Stimulated activated memory B cell treated with anti-CD40 and anti-IgM and Interleukin-4, amounts not matched to agents 10 μg/mL and 1 μg/mL and 100 μg/mL, for 72 hours (primary cell): ENCODE measurements at regions not wholly inside any gene's neighbourhood (a gene's known extent, or its start where the extent isn't known, plus 50 kb on each side); places are given as distances from the start of the nearest gene placed in this dataset.

Experiments
- ATAC-seq: fragments of 150-1000 bp; cut with Tn5 transposase; 2 replicates; pipeline ENCODE4 v1.10.0; 2021
- H3K27ac Mint-ChIP-seq: one replicate; pipeline ENCODE4 v1.8.0; 2022; ENCODE audit warnings: mild to moderate bottlenecking, mixed read lengths
- H3K27me3 Mint-ChIP-seq: one replicate; pipeline ENCODE4 v1.8.0; 2022; ENCODE audit warnings: mixed read lengths
- H3K36me3 Mint-ChIP-seq: one replicate; pipeline ENCODE4 v1.8.0; 2022; ENCODE audit warnings: mixed read lengths
- H3K4me1 Mint-ChIP-seq: one replicate; pipeline ENCODE4 v1.8.0; 2022; ENCODE audit warnings: mixed read lengths
- H3K4me3 Mint-ChIP-seq: one replicate; pipeline ENCODE4 v1.8.0; 2022; ENCODE audit warnings: mild to moderate bottlenecking, moderate library complexity, mixed read lengths
- H3K9me3 Mint-ChIP-seq: one replicate; pipeline ENCODE4 v1.8.0; 2022; ENCODE audit warnings: mixed read lengths

GRCh38 chr10:118246332-118247295 lies 95.5 kb downstream of the FAM204A start:
- ATAC-seq = no peak
- no peak overlapping the region for H3K4me3 Mint-ChIP-seq

GRCh38 chr10:118243907-118244306 lies 98.2 kb downstream of the FAM204A start:
- Mint-ChIP-seq H3K4me3 (no peak overlapping the region), H3K4me1 (no peaks in the 10 kb centered on the region), H3K27ac (no peak overlapping the region), H3K9me3 (no peaks in the 10 kb centered on the region), H3K36me3 (no peaks in the 10 kb centered on the region), H3K27me3 (peaks cover 38% of the 10 kb centered on the region)
- no peak for ATAC-seq

More at GRCh38 chr10:118246332-118247295, 95.5 kb downstream of the FAM204A start:
- H3K36me3 Mint-ChIP-seq = no peaks in the 10 kb centered on the region
- H3K27me3 Mint-ChIP-seq = peaks cover 55% of the 10 kb centered on the region
- no peak overlapping the region for H3K27ac Mint-ChIP-seq
- no peaks in the 10 kb centered on the region for H3K9me3 Mint-ChIP-seq
- H3K4me1 Mint-ChIP-seq = no peaks in the 10 kb centered on the region

GRCh38 chr10:118241229-118242137 lies 100.6 kb downstream of the FAM204A start:
- no peaks in the 10 kb centered on the region for H3K9me3 Mint-ChIP-seq
- H3K27ac Mint-ChIP-seq = no peak overlapping the region
- no peaks in the 10 kb centered on the region for H3K36me3 Mint-ChIP-seq
- ATAC-seq = no peak
- peaks cover 17% of the 10 kb centered on the region for H3K27me3 Mint-ChIP-seq
- H3K4me1 Mint-ChIP-seq = no peaks in the 10 kb centered on the region
- H3K4me3 Mint-ChIP-seq = no peak overlapping the region

- H3K4me3 Mint-ChIP-seq = no peak overlapping the region
- no peak for ATAC-seq
- H3K9me3 Mint-ChIP-seq = no peaks in the 10 kb centered on the region
- H3K27ac Mint-ChIP-seq = no peak overlapping the region
- H3K4me1 Mint-ChIP-seq = no peaks in the 10 kb centered on the region
- H3K27me3 Mint-ChIP-seq = peaks cover 7% of the 10 kb centered on the region
- no peaks in the 10 kb centered on the region for H3K36me3 Mint-ChIP-seq
Measured at GRCh38 chr10:118239236-118239630, 102.9 kb downstream of the FAM204A start.

- Mint-ChIP-seq H3K9me3 (no peaks in the 10 kb centered on the region), H3K36me3 (no peaks in the 10 kb centered on the region), H3K4me3 (no peak overlapping the region), H3K27ac (no peak overlapping the region), H3K27me3 (peaks cover 7% of the 10 kb centered on the region), H3K4me1 (no peaks in the 10 kb centered on the region)
- no peak for ATAC-seq
Measured at GRCh38 chr10:118238573-118239235, 103.4 kb downstream of the FAM204A start.

DNA sequence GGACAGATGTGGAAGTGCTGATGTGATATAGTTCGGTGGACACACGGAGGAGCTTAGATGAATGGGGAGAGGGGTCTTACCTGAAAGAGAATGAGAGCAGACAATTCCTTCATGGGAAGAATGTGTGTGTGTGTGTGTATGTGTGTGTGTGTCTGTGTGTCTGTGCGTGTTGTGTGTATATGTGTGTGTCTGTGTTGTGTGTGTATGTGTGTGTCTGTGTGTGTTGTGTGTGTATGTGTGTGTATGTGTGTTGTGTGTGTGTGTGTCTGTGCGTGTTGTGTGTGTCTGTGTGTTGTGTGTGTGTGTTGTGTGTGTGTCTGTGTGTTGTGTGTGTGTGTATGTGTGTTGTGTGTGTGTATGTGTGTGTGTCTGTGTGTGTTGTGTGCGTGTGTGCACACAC lies 104.2 kb downstream of the FAM204A start:
- H3K27me3 Mint-ChIP-seq = peaks cover 7% of the 10 kb centered on the region
- no peak for ATAC-seq
- H3K9me3 Mint-ChIP-seq = no peaks in the 10 kb centered on the region
- no peaks in the 10 kb centered on the region for H3K4me1 Mint-ChIP-seq
- H3K27ac Mint-ChIP-seq = no peak overlapping the region
- no peaks in the 10 kb centered on the region for H3K36me3 Mint-ChIP-seq
- no peak overlapping the region for H3K4me3 Mint-ChIP-seq

GRCh38 chr10:118234683-118235082 lies 107.4 kb downstream of the FAM204A start:
- Mint-ChIP-seq H3K27ac (no peak overlapping the region), H3K27me3 (peaks cover 7% of the 10 kb centered on the region), H3K4me3 (no peak overlapping the region), H3K9me3 (no peaks in the 10 kb centered on the region), H3K4me1 (no peaks in the 10 kb centered on the region), H3K36me3 (no peaks in the 10 kb centered on the region)
- no peak for ATAC-seq

GRCh38 chr10:118220346-118220850 lies 121.7 kb downstream of the FAM204A start:
- no peak overlapping the region for H3K27ac Mint-ChIP-seq
- H3K4me1 Mint-ChIP-seq = no peaks in the 10 kb centered on the region
- no peak overlapping the region for H3K4me3 Mint-ChIP-seq
- H3K27me3 Mint-ChIP-seq = no peaks in the 10 kb centered on the region
- no peak for ATAC-seq
- peaks cover 8% of the 10 kb centered on the region for H3K9me3 Mint-ChIP-seq
- H3K36me3 Mint-ChIP-seq = no peaks in the 10 kb centered on the region

DNA sequence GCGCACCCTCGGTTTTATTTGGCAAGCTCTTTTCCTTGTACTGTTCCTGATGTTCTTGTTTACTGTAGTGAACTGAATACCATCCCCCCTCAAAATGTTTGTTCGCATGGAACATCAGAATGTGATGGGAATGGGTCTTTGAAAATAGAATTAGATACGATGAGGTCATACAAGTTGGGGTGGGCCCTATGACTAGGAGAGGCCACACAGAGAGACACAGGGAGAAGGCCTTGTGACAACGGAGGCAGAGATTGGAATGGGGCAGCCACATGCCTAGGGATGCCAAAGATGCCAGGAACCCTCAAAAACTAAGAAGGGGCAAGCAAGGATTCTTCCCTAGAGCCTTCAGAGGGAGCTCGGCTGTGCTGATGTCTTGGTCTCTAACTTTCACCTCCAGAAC lies 123.6 kb downstream of the FAM204A start:
- Mint-ChIP-seq H3K27ac (no peak overlapping the region), H3K4me1 (peaks cover under 1% of the 10 kb centered on the region), H3K9me3 (no peaks in the 10 kb centered on the region), H3K27me3 (peaks cover 6% of the 10 kb centered on the region), H3K36me3 (no peaks in the 10 kb centered on the region), H3K4me3 (no peak overlapping the region)
- no peak for ATAC-seq

- H3K27ac Mint-ChIP-seq = no peak overlapping the region
- no peak overlapping the region for H3K4me3 Mint-ChIP-seq
- peaks cover 9% of the 10 kb centered on the region for H3K27me3 Mint-ChIP-seq
- H3K4me1 Mint-ChIP-seq = peaks cover 4% of the 10 kb centered on the region
- H3K9me3 Mint-ChIP-seq = no peaks in the 10 kb centered on the region
- no peaks in the 10 kb centered on the region for H3K36me3 Mint-ChIP-seq
- no peak for ATAC-seq
Measured at GRCh38 chr10:118216571-118217170, 125.5 kb downstream of the FAM204A start.

DNA sequence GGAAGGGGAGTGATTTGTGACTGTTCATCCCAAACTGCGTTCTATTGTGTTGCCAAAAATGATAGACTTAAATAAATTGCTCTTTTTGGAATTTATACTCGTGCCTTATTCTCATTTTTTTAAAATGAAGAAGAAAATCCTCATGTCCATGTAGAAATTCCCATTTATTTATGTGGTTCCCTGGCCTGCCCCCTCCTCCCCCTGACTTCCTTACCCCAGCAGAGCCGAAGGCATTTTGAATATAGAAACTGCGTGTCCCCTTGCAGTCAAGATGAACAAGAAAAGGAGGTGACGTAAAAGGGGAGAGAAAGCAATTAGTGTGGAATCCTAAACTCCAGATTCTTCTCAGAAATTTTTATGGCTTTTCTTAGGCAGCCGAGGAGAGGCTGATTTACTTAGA lies 126.1 kb downstream of the FAM204A start:
- Mint-ChIP-seq H3K4me1 (peaks cover 4% of the 10 kb centered on the region), H3K36me3 (no peaks in the 10 kb centered on the region), H3K27ac (no peak overlapping the region), H3K27me3 (peaks cover 9% of the 10 kb centered on the region), H3K9me3 (no peaks in the 10 kb centered on the region), H3K4me3 (no peak overlapping the region)
- ATAC-seq = no peak

GRCh38 chr10:118214776-118215175 lies 127.3 kb downstream of the FAM204A start:
- no peak overlapping the region for H3K4me3 Mint-ChIP-seq
- peaks cover 4% of the 10 kb centered on the region for H3K4me1 Mint-ChIP-seq
- H3K27ac Mint-ChIP-seq = no peak overlapping the region
- no peaks in the 10 kb centered on the region for H3K36me3 Mint-ChIP-seq
- no peaks in the 10 kb centered on the region for H3K9me3 Mint-ChIP-seq
- no peak for ATAC-seq
- H3K27me3 Mint-ChIP-seq = peaks cover 9% of the 10 kb centered on the region

DNA sequence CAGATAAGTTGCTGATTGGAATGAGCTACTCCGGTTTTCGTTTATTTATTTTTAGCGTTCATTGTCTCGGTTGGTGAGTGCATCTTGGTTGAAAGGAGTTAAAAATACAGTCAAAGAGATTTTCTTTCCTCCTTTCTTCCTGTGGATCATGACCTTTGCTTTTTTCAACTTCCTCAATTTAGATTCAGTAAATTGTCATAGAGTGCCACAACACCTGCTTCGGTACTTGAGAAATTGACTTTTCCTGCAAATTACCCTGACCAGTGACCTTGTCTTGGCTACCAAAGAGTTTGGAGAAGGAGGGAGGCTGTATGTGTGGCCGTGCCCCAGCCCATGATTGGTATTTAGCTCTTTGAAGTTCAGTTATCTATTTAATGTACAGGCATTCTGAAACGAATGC lies 128.7 kb downstream of the FAM204A start:
- ATAC-seq = no peak

DNA sequence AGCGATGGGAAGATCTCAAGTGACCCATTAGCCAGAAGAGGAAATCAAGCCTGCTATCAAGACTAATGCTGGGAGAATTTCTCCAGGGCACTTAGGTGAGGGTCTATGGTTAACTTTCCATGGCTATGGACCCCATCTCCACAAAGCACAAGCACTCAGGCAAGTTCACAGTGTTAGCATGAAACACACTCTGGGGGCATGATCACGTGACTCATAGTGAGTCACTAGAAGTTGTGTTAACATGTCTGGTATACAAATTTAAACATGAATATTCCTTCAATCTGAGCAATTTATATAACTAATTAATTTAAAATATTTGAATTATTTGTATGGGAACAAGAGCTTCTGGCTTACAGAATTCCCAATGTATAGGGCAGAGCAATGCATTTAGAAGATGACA lies 131.8 kb downstream of the FAM204A start:
- no peak overlapping the region for H3K4me3 Mint-ChIP-seq
- H3K9me3 Mint-ChIP-seq = no peaks in the 10 kb centered on the region
- no peaks in the 10 kb centered on the region for H3K36me3 Mint-ChIP-seq
- peaks cover 23% of the 10 kb centered on the region for H3K27me3 Mint-ChIP-seq
- no peak overlapping the region for H3K27ac Mint-ChIP-seq
- peaks cover 4% of the 10 kb centered on the region for H3K4me1 Mint-ChIP-seq
- no peak for ATAC-seq

More for the DNA sequence above, 128.7 kb downstream of the FAM204A start:
- H3K27ac Mint-ChIP-seq = no peak overlapping the region
- peaks cover 4% of the 10 kb centered on the region for H3K4me1 Mint-ChIP-seq
- no peaks in the 10 kb centered on the region for H3K36me3 Mint-ChIP-seq
- H3K4me3 Mint-ChIP-seq = no peak overlapping the region
- H3K9me3 Mint-ChIP-seq = no peaks in the 10 kb centered on the region
- peaks cover 19% of the 10 kb centered on the region for H3K27me3 Mint-ChIP-seq
